Mesothelial cell of epicardium (in vitro differentiated cells): ENCODE measurements at regions not wholly inside any gene's neighbourhood (a gene's known extent, or its start where the extent isn't known, plus 50 kb on each side); places are given as distances from the start of the nearest gene placed in this dataset.

Experiments used
- DNase-seq, 2 experiments: peaks; one replicate each; pipeline ENCODE4 v3.0.0; 2021; ENCODE audit warnings: low spot score in 2 of 2; ENCODE audit not compliant: unreplicated experiment in 2 of 2
- H3K27ac Mint-ChIP-seq: 2 replicates; pipeline ENCODE4 v1.8.0; 2021; ENCODE audit warnings: mixed read lengths
- H3K27me3 Mint-ChIP-seq: 2 replicates; pipeline ENCODE4 v1.8.0; 2021; ENCODE audit warnings: low read depth, mixed read lengths
- H3K36me3 Mint-ChIP-seq: 2 replicates; pipeline ENCODE4 v1.8.0; 2021; ENCODE audit warnings: mixed read lengths
- H3K4me1 Mint-ChIP-seq: 2 replicates; pipeline ENCODE4 v1.8.0; 2021; ENCODE audit warnings: mixed read lengths
- H3K4me3 Mint-ChIP-seq: 2 replicates; pipeline ENCODE4 v1.8.0; 2021; ENCODE audit warnings: mild to moderate bottlenecking, moderate library complexity, mixed read lengths
- H3K9me3 Mint-ChIP-seq: 2 replicates; pipeline ENCODE4 v1.8.0; 2021; ENCODE audit warnings: mixed read lengths
- CTCF ChIP-seq: fragments of 200-600 bp; sonication (generic); IDR thresholded peaks from one replicate; pipeline ENCODE4 v1.5.0; 2021; ENCODE audit warnings: antibody characterized with exemption; ENCODE audit not compliant: unreplicated experiment

GRCh38 chr6:999552-999951 is 306.6 kb upstream of the EXOC2 start:
- no peak for TF ChIP-seq CTCF
- Mint-ChIP-seq H3K4me1 (peaks cover 2% of the 10 kb centered on the region), H3K4me3 (no peak overlapping the region), H3K36me3 (no peaks in the 10 kb centered on the region), H3K27me3 (peaks cover 57% of the 10 kb centered on the region), H3K27ac (no peak overlapping the region), H3K9me3 (no peaks in the 10 kb centered on the region)
- no peak for DNase-seq

GRCh38 chr6:998551-998950 is 305.6 kb upstream of the EXOC2 start:
- Mint-ChIP-seq H3K27ac (no peak overlapping the region), H3K9me3 (no peaks in the 10 kb centered on the region), H3K4me3 (no peak overlapping the region), H3K4me1 (peaks cover 2% of the 10 kb centered on the region), H3K27me3 (peaks cover 58% of the 10 kb centered on the region), H3K36me3 (no peaks in the 10 kb centered on the region)
- no peak for DNase-seq
- TF ChIP-seq CTCF, result no peak

- no peak for DNase-seq
- Mint-ChIP-seq H3K9me3 (peaks cover 9% of the 10 kb centered on the region), H3K27ac (no peak overlapping the region), H3K4me1 (peaks cover 2% of the 10 kb centered on the region), H3K27me3 (peaks cover 50% of the 10 kb centered on the region), H3K4me3 (no peak overlapping the region), H3K36me3 (no peaks in the 10 kb centered on the region)
- TF ChIP-seq CTCF, result no peak
These were observed 303.4 kb upstream of the EXOC2 start for GRCh38 chr6:996271-996852.

GRCh38 chr6:991192-991591 is 298.3 kb upstream of the EXOC2 start:
- H3K36me3 Mint-ChIP-seq, result no peaks in the 10 kb centered on the region
- DNase-seq, result no peak
- H3K4me1 Mint-ChIP-seq, result peaks cover under 1% of the 10 kb centered on the region
- H3K27me3 Mint-ChIP-seq, result peaks cover 42% of the 10 kb centered on the region
- no peak overlapping the region for H3K27ac Mint-ChIP-seq
- no peak overlapping the region for H3K4me3 Mint-ChIP-seq
- TF ChIP-seq CTCF, result no peak
- peaks cover 29% of the 10 kb centered on the region for H3K9me3 Mint-ChIP-seq

- Mint-ChIP-seq H3K27me3 (peaks cover 34% of the 10 kb centered on the region), H3K4me3 (no peak overlapping the region), H3K36me3 (no peaks in the 10 kb centered on the region), H3K27ac (no peak overlapping the region), H3K4me1 (no peaks in the 10 kb centered on the region), H3K9me3 (peaks cover 9% of the 10 kb centered on the region)
- TF ChIP-seq CTCF, result no peak
- DNase-seq, result no peak
These were observed 291.1 kb upstream of the EXOC2 start for GRCh38 chr6:984031-984430.
